Neuronal stem cell (in vitro differentiated cells): ENCODE measurements at regions not wholly inside any gene's neighbourhood (a gene's known extent, or its start where the extent isn't known, plus 50 kb on each side); places are given as distances from the start of the nearest gene placed in this dataset.
"Not testable (repeated sequence)": the region's sequence is repeated elsewhere in the genome, so short reads cannot be mapped to it uniquely, and the experiment has no call there.

Experiments
- DNase-seq: peaks from one replicate; pipeline ENCODE4 v3.0.0-alpha.2; 2013; ENCODE audit warnings: low spot score
- H2AFZ ChIP-seq: one replicate; pipeline ENCODE4 v1.6.1; 2013; ENCODE audit warnings: mild to moderate bottlenecking, low read length, inconsistent platforms
- H2AK5ac ChIP-seq: 2 replicates; pipeline ENCODE4 v1.6.1; 2013; ENCODE audit warnings: low read depth, mild to moderate bottlenecking, inconsistent platforms, low read length, moderate library complexity, mixed read lengths
- H2BK120ac ChIP-seq: 2 replicates; pipeline ENCODE4 v1.6.1; 2013; ENCODE audit warnings: low read depth, mild to moderate bottlenecking, inconsistent platforms, low read length, moderate library complexity, mixed read lengths
- H2BK12ac ChIP-seq: one replicate; pipeline ENCODE4 v1.6.1; 2013; ENCODE audit warnings: low read length, inconsistent platforms
- H2BK15ac ChIP-seq: 2 replicates; pipeline ENCODE4 v1.6.1; 2013; ENCODE audit warnings: mild to moderate bottlenecking, low read length, inconsistent platforms, mixed read lengths
- H2BK5ac ChIP-seq: one replicate; pipeline ENCODE4 v1.6.1; 2013; ENCODE audit warnings: inconsistent platforms, mild to moderate bottlenecking, low read length, moderate library complexity
- H3K14ac ChIP-seq: one replicate; pipeline ENCODE4 v1.6.1; 2013; ENCODE audit warnings: low read length, inconsistent platforms
- H3K18ac ChIP-seq: 2 replicates; pipeline ENCODE4 v1.6.1; 2013; ENCODE audit warnings: low read length, inconsistent platforms
- H3K23ac ChIP-seq: 2 replicates; pipeline ENCODE4 v1.6.1; 2013; ENCODE audit warnings: low read depth, mild to moderate bottlenecking, mixed read lengths, low read length, inconsistent platforms; ENCODE audit not compliant: poor library complexity
- H3K27ac ChIP-seq: replicated peaks from 3 replicates; pipeline ENCODE4 v1.5.1; 2013; ENCODE audit warnings: low read length, inconsistent platforms
- H3K27me3 ChIP-seq, 3 experiments: 2 replicates each; pipeline ENCODE4 v1.6.1; 2013; ENCODE audit warnings: low read length in 3 of 3, mild to moderate bottlenecking in 2 of 3, inconsistent platforms in 1 of 3, low read depth in 1 of 3, mixed read lengths in 1 of 3, moderate library complexity in 1 of 3; ENCODE audit not compliant: control insufficient read depth in 3 of 3, insufficient read depth in 3 of 3
- H3K36me3 ChIP-seq, 2 donors: replicated peaks in 1 of 2; 2 replicates each; pipeline ENCODE4 v1.6.1; 2013; ENCODE audit warnings: low read length in 2 of 2; ENCODE audit not compliant: control insufficient read depth in 2 of 2, insufficient read depth in 2 of 2
- H3K4ac ChIP-seq: 2 replicates; pipeline ENCODE4 v1.6.1; 2013; ENCODE audit warnings: inconsistent platforms, mild to moderate bottlenecking, low read length, moderate library complexity
- H3K4me1 ChIP-seq, 2 donors: 1 replicate in 1 of 2; 2 replicates in 1 of 2; pipeline ENCODE4 v1.6.1; 2013; ENCODE audit warnings: low read length in 2 of 2, low read depth in 1 of 2; ENCODE audit not compliant: control insufficient read depth in 2 of 2, insufficient read depth in 1 of 2
- H3K4me2 ChIP-seq: one replicate; pipeline ENCODE4 v1.6.1; 2013; ENCODE audit warnings: mild to moderate bottlenecking, low read length, inconsistent platforms; ENCODE audit not compliant: insufficient read depth, poor library complexity, severe bottlenecking
- H3K4me3 ChIP-seq, 2 donors: 2 replicates each; pipeline ENCODE4 v1.5.1; 2013; ENCODE audit warnings: low read length in 2 of 2, mild to moderate bottlenecking in 2 of 2, inconsistent platforms in 1 of 2, moderate library complexity in 1 of 2
- H3K79me1 ChIP-seq: one replicate; pipeline ENCODE4 v1.6.1; 2013; ENCODE audit warnings: low read depth, mild to moderate bottlenecking, inconsistent platforms, low read length, moderate library complexity
- H3K9ac ChIP-seq: one replicate; pipeline ENCODE4 v1.6.1; 2013; ENCODE audit warnings: mild to moderate bottlenecking, low read depth, low read length, inconsistent platforms; ENCODE audit not compliant: poor library complexity
- H3K9me3 ChIP-seq, 2 donors: replicated peaks in 1 of 2; 2 replicates each; pipeline versions ENCODE3 to v1.6.1; 2013; ENCODE audit warnings: low read length in 2 of 2, mild to moderate bottlenecking in 2 of 2, inconsistent platforms in 1 of 2, low read depth in 1 of 2, mixed read lengths in 1 of 2, moderate library complexity in 1 of 2; ENCODE audit not compliant: control insufficient read depth in 2 of 2, insufficient read depth in 1 of 2
- H4K8ac ChIP-seq: one replicate; pipeline ENCODE4 v1.6.1; 2013; ENCODE audit warnings: low read depth, mild to moderate bottlenecking, inconsistent platforms, low read length, moderate library complexity
- H4K91ac ChIP-seq: one replicate; pipeline ENCODE4 v1.6.1; 2013; ENCODE audit warnings: low read length, low read depth, mild to moderate bottlenecking, inconsistent platforms; ENCODE audit not compliant: poor library complexity
- WGBS, 2 donors: extraction: QIAGEN DNeasy Blood & Tissue Kit; methylation state at CpG; one replicate each; pipeline ENCODE4 v1.1.7; 2013; ENCODE audit warnings: missing lambda C conversion rate in 2 of 2, mixed read lengths in 1 of 2; ENCODE audit not compliant: insufficient read length in 2 of 2, insufficient replicate concordance in 1 of 2; ENCODE audit errors: extremely low coverage in 2 of 2; 5-methylcytosine and 5-hydroxymethylcytosine counted together

DNA sequence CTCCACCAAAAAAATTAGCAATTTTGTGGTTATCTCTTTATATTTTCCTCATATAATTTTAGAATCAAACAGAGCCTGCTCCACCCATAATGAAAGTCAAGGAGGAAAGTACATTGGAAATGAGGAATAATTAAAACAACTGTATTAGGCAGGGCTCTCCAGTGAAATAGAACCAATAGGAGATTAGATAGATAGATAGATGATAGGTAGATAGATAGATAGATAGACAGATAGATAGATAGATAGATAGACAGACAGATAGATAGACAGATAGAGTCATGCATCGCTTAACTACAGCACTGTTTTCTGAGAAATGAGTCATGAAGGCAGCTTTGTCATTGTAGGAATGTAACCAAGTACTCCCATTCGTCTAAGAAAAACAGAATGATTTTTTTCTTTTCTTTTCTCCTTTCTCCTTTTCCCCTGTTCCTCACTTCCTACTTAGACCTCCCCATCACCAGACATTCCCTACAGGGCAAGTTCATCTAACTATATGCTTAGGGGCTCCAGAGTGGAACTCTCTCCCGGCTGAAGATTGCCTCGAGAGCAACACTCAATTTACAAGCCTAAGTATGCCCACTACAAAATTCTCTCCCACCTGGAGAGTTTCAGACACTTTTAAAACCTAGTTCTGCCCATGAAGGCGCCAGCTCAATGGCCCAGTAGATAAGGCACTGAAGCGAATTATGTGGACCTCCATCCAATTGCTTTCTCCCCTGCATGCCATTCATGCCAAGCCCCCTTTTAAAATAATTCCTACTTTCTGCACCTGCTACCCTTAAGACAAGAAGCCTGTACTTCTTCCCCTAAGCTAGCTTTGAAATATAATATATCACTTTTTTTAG is 53.3 kb upstream of the LIPC start:
- no CpG with 5 or more reads among the region's 6 CpGs for WGBS, 2 donors
- H4K91ac ChIP-seq = no peak overlapping the region
- H3K4ac ChIP-seq = no peak overlapping the region
- no peak overlapping the region for H3K18ac ChIP-seq
- H2BK15ac ChIP-seq = no peak overlapping the region
- H3K14ac ChIP-seq = no peak overlapping the region
- H2BK5ac ChIP-seq = no peak overlapping the region
- no peak for DNase-seq
- H2BK120ac ChIP-seq = no peak overlapping the region
- H4K8ac ChIP-seq = no peak overlapping the region
- H2AFZ ChIP-seq = no peak overlapping the region
- H3K27ac ChIP-seq = no peak overlapping the region
- peaks cover 8% of the 10 kb centered on the region in 2 donors for H3K4me1 ChIP-seq
- peaks cover 3 to 7% of the 10 kb centered on the region in 2 donors for H3K9me3 ChIP-seq
- H2BK12ac ChIP-seq = no peak overlapping the region
- H3K23ac ChIP-seq = no peak overlapping the region
- no peaks in the 10 kb centered on the region for H3K79me1 ChIP-seq
- H3K27me3 ChIP-seq = no peaks in the 10 kb centered on the region
- H2AK5ac ChIP-seq = no peak overlapping the region
- H3K9ac ChIP-seq = no peak overlapping the region
- H3K4me3 ChIP-seq = no peak overlapping the region
- no peaks in the 10 kb centered on the region for H3K36me3 ChIP-seq
- no peak overlapping the region for H3K4me2 ChIP-seq

DNA sequence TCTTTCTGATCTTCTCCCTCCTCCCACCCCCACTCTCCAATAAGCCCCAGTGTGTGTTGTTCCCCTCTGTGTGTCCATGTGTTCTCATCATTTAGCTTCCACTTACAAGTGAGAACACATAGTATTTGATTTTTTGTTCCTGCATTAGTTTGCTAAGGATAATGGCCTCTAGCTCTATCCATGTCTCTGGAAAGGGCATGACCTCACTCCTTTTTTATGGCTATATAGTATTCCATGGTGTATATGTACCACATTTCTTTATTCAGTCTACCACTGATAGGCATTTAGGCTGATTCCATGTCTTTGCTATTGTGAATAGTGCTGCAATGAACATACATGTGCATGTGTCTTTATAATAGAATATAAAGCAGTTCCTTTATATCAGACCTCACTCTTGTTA is 52.3 kb upstream of the LIPC start:
- not testable (repeated sequence) for H3K4ac ChIP-seq, H3K18ac ChIP-seq, H3K36me3 ChIP-seq, H3K23ac ChIP-seq, H3K14ac ChIP-seq, H2AFZ ChIP-seq, H3K4me3 ChIP-seq, H3K27me3 ChIP-seq, H2BK5ac ChIP-seq, H2BK12ac ChIP-seq, H3K79me1 ChIP-seq, H3K9ac ChIP-seq, DNase-seq, H2BK120ac ChIP-seq, H2AK5ac ChIP-seq, H4K91ac ChIP-seq, H3K27ac ChIP-seq, H3K4me2 ChIP-seq, H4K8ac ChIP-seq, H3K9me3 ChIP-seq, H2BK15ac ChIP-seq
- peaks cover 10 to 12% of the 10 kb centered on the region in 2 donors for H3K4me1 ChIP-seq

DNA sequence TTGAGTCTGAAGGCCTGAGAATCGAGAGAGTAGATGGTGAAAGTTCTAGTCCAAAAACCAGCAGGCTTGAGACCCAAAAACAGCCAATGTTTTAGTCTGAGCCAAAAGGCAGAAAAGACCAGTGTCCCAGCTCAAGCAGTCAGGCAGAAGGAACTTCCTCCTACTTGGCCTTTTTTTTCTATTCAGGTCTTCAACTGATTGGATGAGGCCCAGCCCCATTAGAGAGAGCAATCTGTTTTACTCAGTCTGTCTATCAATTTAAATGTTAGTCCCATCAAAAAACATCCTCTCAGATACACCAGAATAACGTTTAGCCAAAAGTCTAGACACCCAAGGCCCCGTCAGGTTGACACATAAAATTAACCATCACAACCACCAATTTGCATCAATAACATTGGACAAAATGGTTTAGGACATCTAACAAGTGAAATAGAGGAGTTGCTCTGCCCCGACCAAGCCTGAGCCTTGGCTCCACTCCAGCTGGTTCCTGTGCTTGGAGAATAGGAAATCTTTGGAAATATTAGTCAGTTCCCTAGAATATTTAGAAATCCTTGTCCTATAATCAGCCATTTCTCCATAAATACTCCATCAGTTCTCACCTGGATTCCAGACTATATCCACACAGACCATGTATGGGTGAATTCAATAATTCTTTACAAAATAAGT is 51.4 kb upstream of the LIPC start:
- H3K9me3 ChIP-seq = peaks cover 3 to 9% of the 10 kb centered on the region in 2 donors
- H3K4me2 ChIP-seq = no peak overlapping the region
- H3K9ac ChIP-seq = no peak overlapping the region
- no peak overlapping the region for H2BK120ac ChIP-seq
- H3K18ac ChIP-seq = no peak overlapping the region
- no peak overlapping the region for H4K8ac ChIP-seq
- H3K27me3 ChIP-seq = no peaks in the 10 kb centered on the region
- no peak overlapping the region for H3K4me3 ChIP-seq
- no CpG with 5 or more reads among the region's 4 CpGs for WGBS, 2 donors
- no peak overlapping the region for H3K27ac ChIP-seq
- H2BK5ac ChIP-seq = no peak overlapping the region
- no peak overlapping the region for H2BK15ac ChIP-seq
- peaks cover 10 to 12% of the 10 kb centered on the region in 2 donors for H3K4me1 ChIP-seq
- no peaks in the 10 kb centered on the region for H3K36me3 ChIP-seq
- no peak overlapping the region for H4K91ac ChIP-seq
- no peak overlapping the region for H3K14ac ChIP-seq
- H2BK12ac ChIP-seq = no peak overlapping the region
- H3K4ac ChIP-seq = no peak overlapping the region
- no peak for DNase-seq
- H2AFZ ChIP-seq = no peak overlapping the region
- no peaks in the 10 kb centered on the region for H3K79me1 ChIP-seq
- H2AK5ac ChIP-seq = no peak overlapping the region
- H3K23ac ChIP-seq = no peak overlapping the region

DNA sequence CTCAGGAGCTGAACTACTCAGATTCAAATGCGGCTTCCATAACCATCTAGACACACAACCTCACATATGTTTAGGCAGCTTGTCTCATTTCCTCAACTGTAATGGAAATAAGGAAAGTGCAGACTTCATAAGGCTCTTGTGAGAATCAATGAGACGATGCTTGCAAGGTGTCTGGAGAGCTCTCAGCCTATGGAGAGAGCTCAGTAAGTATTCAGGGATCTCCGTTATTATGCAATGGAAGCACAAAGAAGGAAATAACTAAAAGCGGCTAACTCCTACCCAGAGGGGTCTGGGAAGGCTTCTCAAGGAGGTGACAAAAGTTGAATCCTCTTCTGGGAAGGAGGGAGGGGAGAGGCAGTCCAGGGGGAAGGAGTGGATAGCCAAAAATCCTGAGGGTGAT is 50.1 kb upstream of the LIPC start:
- H2BK15ac ChIP-seq = no peak overlapping the region
- no peak overlapping the region for H4K91ac ChIP-seq
- H2BK5ac ChIP-seq = no peak overlapping the region
- no peaks in the 10 kb centered on the region for H3K27me3 ChIP-seq
- no peak overlapping the region for H3K14ac ChIP-seq
- H3K9ac ChIP-seq = no peak overlapping the region
- no peak overlapping the region for H3K4me3 ChIP-seq
- H3K36me3 ChIP-seq = no peaks in the 10 kb centered on the region
- peaks cover 3 to 9% of the 10 kb centered on the region in 2 donors for H3K9me3 ChIP-seq
- H2BK120ac ChIP-seq = no peak overlapping the region
- no peak overlapping the region for H2BK12ac ChIP-seq
- no peak overlapping the region for H3K27ac ChIP-seq
- H3K79me1 ChIP-seq = no peaks in the 10 kb centered on the region
- H3K23ac ChIP-seq = no peak overlapping the region
- peaks cover 10 to 12% of the 10 kb centered on the region in 2 donors for H3K4me1 ChIP-seq
- no peak overlapping the region for H3K4me2 ChIP-seq
- no CpG with 5 or more reads among the region's 4 CpGs for WGBS, 2 donors
- no peak overlapping the region for H2AK5ac ChIP-seq
- no peak overlapping the region for H3K18ac ChIP-seq
- H3K4ac ChIP-seq = no peak overlapping the region
- H4K8ac ChIP-seq = no peak overlapping the region
- no peak for DNase-seq
- peak overlapping the region; percentile 76 for H2AFZ ChIP-seq
